ENCODE measurements at regions not wholly inside any gene's neighbourhood (a gene's known extent, or its start where the extent isn't known, plus 50 kb on each side); places are given as distances from the start of the nearest gene placed in this dataset.
"Not testable (repeated sequence)": the region's sequence is repeated elsewhere in the genome, so short reads cannot be mapped to it uniquely, and the experiment has no call there.

GRCh38 chr12:124222368-124223245, 72.3 kb upstream of the RFLNA start:
- peaks cover 66 to 79% of the 10 kb centered on the region in 2 donors for H3K27me3 Mint-ChIP-seq
- no peak overlapping the region for H3K27ac Mint-ChIP-seq
- peaks cover 4% of the 10 kb centered on the region for H3K36me3 Mint-ChIP-seq (ENCODE audit: insufficient read depth)
- H3K9me3 Mint-ChIP-seq: peaks cover 0 to 10% of the 10 kb centered on the region in 2 donors
- DNase-seq (no peak), ATAC-seq (replicated peaks) (no peak)
- peaks cover 4% of the 10 kb centered on the region in 2 donors for H3K4me1 Mint-ChIP-seq (ENCODE audit: low read depth in 2 of 2)
- no peak overlapping the region for H3K4me3 Mint-ChIP-seq

- DNase-seq; H3K9me3 Mint-ChIP-seq; H3K4me3 Mint-ChIP-seq; H3K27ac Mint-ChIP-seq; H3K36me3 Mint-ChIP-seq (ENCODE audit: insufficient read depth); H3K4me1 Mint-ChIP-seq (ENCODE audit: low read depth in 2 of 2): not testable (repeated sequence)
- ATAC-seq (replicated peaks): peak; percentile 48
- H3K27me3 Mint-ChIP-seq: peaks cover 68 to 91% of the 10 kb centered on the region in 2 donors
These were observed 71.2 kb upstream of the RFLNA start for GRCh38 chr12:124223733-124224138.

- no peak overlapping the region for H3K27ac Mint-ChIP-seq
- no peak for ATAC-seq (replicated peaks)
- DNase-seq: no peak
- no peak overlapping the region for H3K4me3 Mint-ChIP-seq
- H3K9me3 Mint-ChIP-seq: peaks cover 0 to 10% of the 10 kb centered on the region in 2 donors
- H3K36me3 Mint-ChIP-seq (ENCODE audit: insufficient read depth): peaks cover 4% of the 10 kb centered on the region
- H3K4me1 Mint-ChIP-seq (ENCODE audit: low read depth in 2 of 2): peaks cover 4% of the 10 kb centered on the region in 2 donors
- peaks cover 60 to 91% of the 10 kb centered on the region in 2 donors for H3K27me3 Mint-ChIP-seq
These were observed 70.3 kb upstream of the RFLNA start for GRCh38 chr12:124224535-124225110.

- peaks cover 54 to 89% of the 10 kb centered on the region in 2 donors for H3K27me3 Mint-ChIP-seq
- peaks cover 4 to 5% of the 10 kb centered on the region in 2 donors for H3K4me1 Mint-ChIP-seq (ENCODE audit: low read depth in 2 of 2)
- H3K9me3 Mint-ChIP-seq: peaks cover 0 to 11% of the 10 kb centered on the region in 2 donors
- DNase-seq (no peak), ATAC-seq (replicated peaks) (no peak)
- no peak overlapping the region for H3K27ac Mint-ChIP-seq
- no peak overlapping the region for H3K4me3 Mint-ChIP-seq
- H3K36me3 Mint-ChIP-seq (ENCODE audit: insufficient read depth): peaks cover 4% of the 10 kb centered on the region
These were observed 69.2 kb upstream of the RFLNA start for GRCh38 chr12:124225730-124226129.

- Mint-ChIP-seq H3K9me3 (peaks cover 0 to 8% of the 10 kb centered on the region in 2 donors), H3K27ac (no peak overlapping the region), H3K4me1 (ENCODE audit: low read depth in 2 of 2) (peaks cover 4 to 5% of the 10 kb centered on the region in 2 donors), H3K4me3 (no peak overlapping the region), H3K36me3 (ENCODE audit: insufficient read depth) (no peaks in the 10 kb centered on the region), H3K27me3 (peaks cover 39 to 86% of the 10 kb centered on the region in 2 donors)
- ATAC-seq (replicated peaks) (no peak), DNase-seq (no peak)
These were observed 66.8 kb upstream of the RFLNA start for GRCh38 chr12:124227951-124228711.

DNA sequence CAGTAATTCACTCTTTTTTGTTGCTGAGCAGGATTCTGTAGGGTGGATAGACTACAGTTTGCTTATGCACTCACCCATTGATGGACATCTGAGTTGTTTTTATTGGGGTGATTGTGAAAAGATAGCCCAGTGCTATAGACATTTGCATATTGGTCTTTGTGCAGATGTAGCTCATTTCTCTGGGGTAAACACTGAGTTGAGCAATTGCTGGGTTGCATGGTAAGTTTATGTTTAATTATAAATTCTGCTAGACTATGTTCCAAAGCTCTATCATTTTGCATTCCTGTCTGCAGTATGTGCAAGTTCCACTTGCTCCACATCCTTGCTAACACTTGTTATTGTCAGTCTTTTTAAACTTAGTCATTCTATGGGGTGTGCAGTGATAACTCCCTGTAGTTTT, 65.4 kb upstream of the RFLNA start:
- H3K36me3 Mint-ChIP-seq (ENCODE audit: insufficient read depth): no peaks in the 10 kb centered on the region
- peaks cover 0 to 2% of the 10 kb centered on the region in 2 donors for H3K4me1 Mint-ChIP-seq (ENCODE audit: low read depth in 2 of 2)
- peaks cover 0 to 8% of the 10 kb centered on the region in 2 donors for H3K9me3 Mint-ChIP-seq
- peaks cover 42 to 88% of the 10 kb centered on the region in 2 donors for H3K27me3 Mint-ChIP-seq
- H3K4me3 Mint-ChIP-seq: no peak overlapping the region
- no peak for ATAC-seq (replicated peaks)
- DNase-seq: no peak
- H3K27ac Mint-ChIP-seq: no peak overlapping the region

- Mint-ChIP-seq H3K4me3 (no peak overlapping the region), H3K4me1 (ENCODE audit: low read depth in 2 of 2) (peaks cover 0 to 2% of the 10 kb centered on the region in 2 donors), H3K9me3 (peaks cover 4 to 8% of the 10 kb centered on the region in 2 donors), H3K36me3 (ENCODE audit: insufficient read depth) (no peaks in the 10 kb centered on the region), H3K27ac (no peak overlapping the region), H3K27me3 (peaks cover 39 to 83% of the 10 kb centered on the region in 2 donors)
- DNase-seq: no peak
- ATAC-seq (replicated peaks): no peak
These were observed 64.7 kb upstream of the RFLNA start for GRCh38 chr12:124230117-124230757.

GRCh38 chr12:124230789-124231188, 64.1 kb upstream of the RFLNA start:
- DNase-seq (no peak), ATAC-seq (replicated peaks) (no peak)
- peaks cover 0 to 2% of the 10 kb centered on the region in 2 donors for H3K4me1 Mint-ChIP-seq (ENCODE audit: low read depth in 2 of 2)
- no peak overlapping the region for H3K27ac Mint-ChIP-seq
- peaks cover 4 to 8% of the 10 kb centered on the region in 2 donors for H3K9me3 Mint-ChIP-seq
- no peak overlapping the region for H3K4me3 Mint-ChIP-seq
- no peaks in the 10 kb centered on the region for H3K36me3 Mint-ChIP-seq (ENCODE audit: insufficient read depth)
- peaks cover 36 to 78% of the 10 kb centered on the region in 2 donors for H3K27me3 Mint-ChIP-seq

- no peak for ATAC-seq (replicated peaks)
- H3K27me3 Mint-ChIP-seq: peaks cover 26 to 66% of the 10 kb centered on the region in 2 donors
These were observed 62.8 kb upstream of the RFLNA start for GRCh38 chr12:124231980-124232653.

DNA sequence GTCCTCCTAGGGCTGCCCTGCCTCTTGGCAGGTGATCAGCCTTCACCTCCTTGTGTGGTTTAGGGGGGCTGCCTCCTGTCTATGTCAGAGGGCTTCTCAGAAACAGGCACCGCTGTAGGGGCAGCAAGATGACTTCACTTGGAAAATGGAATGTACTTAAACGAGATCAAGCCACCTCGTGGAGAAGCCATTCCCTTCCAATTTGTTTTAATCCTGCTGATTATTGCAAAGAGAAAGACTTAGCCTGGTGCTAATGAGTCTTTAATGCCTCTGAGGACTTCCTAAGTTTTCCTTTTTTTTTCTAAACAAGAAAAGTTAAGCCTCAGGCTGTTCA, 62.3 kb upstream of the RFLNA start:
- no peaks in the 10 kb centered on the region for H3K36me3 Mint-ChIP-seq (ENCODE audit: insufficient read depth)
- peaks cover 23 to 61% of the 10 kb centered on the region in 2 donors for H3K27me3 Mint-ChIP-seq
- ATAC-seq (replicated peaks): no peak
- no peak for DNase-seq
- peaks cover 4 to 8% of the 10 kb centered on the region in 2 donors for H3K9me3 Mint-ChIP-seq
- no peak overlapping the region for H3K27ac Mint-ChIP-seq
- H3K4me3 Mint-ChIP-seq: no peak overlapping the region
- H3K4me1 Mint-ChIP-seq (ENCODE audit: low read depth in 2 of 2): peaks cover 0 to 2% of the 10 kb centered on the region in 2 donors

More at GRCh38 chr12:124231980-124232653, 62.8 kb upstream of the RFLNA start:
- Mint-ChIP-seq H3K4me1 (ENCODE audit: low read depth in 2 of 2) (peaks cover 0 to 2% of the 10 kb centered on the region in 2 donors), H3K36me3 (ENCODE audit: insufficient read depth) (no peaks in the 10 kb centered on the region), H3K27ac (no peak overlapping the region), H3K4me3 (no peak overlapping the region), H3K9me3 (peaks cover 4 to 8% of the 10 kb centered on the region in 2 donors)
- no peak for DNase-seq

- Mint-ChIP-seq H3K27me3 (peaks cover 22 to 59% of the 10 kb centered on the region in 2 donors), H3K4me1 (ENCODE audit: low read depth in 2 of 2) (peaks cover 0 to 2% of the 10 kb centered on the region in 2 donors), H3K36me3 (ENCODE audit: insufficient read depth) (no peaks in the 10 kb centered on the region), H3K4me3 (no peak overlapping the region), H3K27ac (no peak overlapping the region), H3K9me3 (peaks cover 4 to 8% of the 10 kb centered on the region in 2 donors)
- no peak for ATAC-seq (replicated peaks)
- DNase-seq: no peak
These were observed 61.7 kb upstream of the RFLNA start for GRCh38 chr12:124233041-124233796.

Measured in effector memory CD8-positive, alpha-beta T cell (primary cell).